ENCODE measurements at regions not wholly inside any gene's neighbourhood (a gene's known extent, or its start where the extent isn't known, plus 50 kb on each side); places are given as distances from the start of the nearest gene placed in this dataset.
"Not testable (repeated sequence)": the region's sequence is repeated elsewhere in the genome, so short reads cannot be mapped to it uniquely, and the experiment has no call there.

- no peak for DNase-seq (ENCODE audit: low read depth)
These were observed 60.5 kb downstream of the DSEL start for GRCh38 chr18:67455890-67456501.

DNA sequence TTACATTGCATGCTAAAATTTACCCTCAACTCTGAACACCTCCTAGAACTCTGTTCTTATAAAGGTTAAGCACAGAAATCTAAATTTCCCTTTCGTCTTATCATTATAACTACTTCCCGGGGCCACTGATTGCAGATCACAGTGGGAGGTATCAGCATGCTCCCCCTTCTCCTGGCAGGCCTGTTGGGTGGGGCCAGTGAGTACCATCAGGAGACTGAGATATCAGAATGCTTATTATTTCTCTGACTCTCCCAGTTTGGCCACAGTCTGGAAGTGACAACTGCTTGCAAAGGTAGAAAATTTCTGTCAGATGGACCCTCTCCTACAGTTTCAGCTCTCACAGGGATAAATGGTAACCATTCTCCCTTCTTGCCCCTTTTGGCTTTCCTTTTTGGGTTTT is 62.6 kb downstream of the DSEL start:
- DNase-seq (ENCODE audit: low read depth), result no peak

- DNase-seq (ENCODE audit: low read depth), result no peak
These were observed 64.6 kb downstream of the DSEL start for GRCh38 chr18:67451960-67452359.

GRCh38 chr18:67451101-67451500 is 65.4 kb downstream of the DSEL start:
- not testable (repeated sequence) for DNase-seq (ENCODE audit: low read depth)

- no peak for DNase-seq (ENCODE audit: low read depth)
These were observed 82.5 kb downstream of the DSEL start for GRCh38 chr18:67433971-67434370.

DNA sequence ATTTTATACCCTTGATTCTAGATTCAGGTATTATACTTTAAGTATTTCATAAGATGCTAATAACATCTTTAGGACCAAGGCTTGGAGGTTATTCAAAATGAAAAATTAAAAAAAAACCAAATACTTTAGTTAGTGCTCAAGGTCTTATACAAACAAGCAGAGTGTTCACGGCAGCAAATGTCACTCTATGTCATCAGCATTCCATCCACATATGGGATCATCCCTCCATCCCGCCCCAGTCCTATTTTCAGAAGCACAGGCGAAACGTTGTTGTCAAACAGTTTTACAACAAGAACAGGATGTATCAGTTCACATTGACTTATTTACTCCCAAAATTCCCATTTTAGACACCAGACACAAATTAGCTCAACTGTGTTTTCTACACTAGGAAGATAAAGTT is 83.7 kb downstream of the DSEL start:
- no peak for DNase-seq (ENCODE audit: low read depth)

- DNase-seq (ENCODE audit: low read depth), result no peak
These were observed 87.7 kb downstream of the DSEL start for GRCh38 chr18:67428805-67429204.

DNA sequence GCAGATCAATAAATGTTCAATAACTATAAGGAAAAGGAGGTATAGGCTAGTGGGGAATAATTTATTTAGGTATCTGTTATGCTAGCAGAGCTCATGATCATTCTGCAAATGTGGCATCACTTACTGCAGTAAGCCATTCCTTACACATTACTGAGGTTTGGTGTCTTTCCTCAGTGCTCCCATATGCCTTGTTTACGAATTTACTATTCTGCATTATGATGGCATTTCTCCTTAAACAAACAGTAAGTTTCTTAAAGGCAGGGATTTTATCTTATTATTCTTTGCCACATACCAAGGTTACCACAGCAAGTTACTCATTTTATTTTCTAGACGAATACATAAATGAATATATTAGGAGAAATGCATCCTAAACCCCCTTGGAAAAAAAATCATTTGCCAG is 88.4 kb downstream of the DSEL start:
- no peak for DNase-seq (ENCODE audit: low read depth)

GRCh38 chr18:67426486-67426885 is 90.0 kb downstream of the DSEL start:
- DNase-seq (ENCODE audit: low read depth), result no peak

GRCh38 chr18:67425672-67426071 is 90.8 kb downstream of the DSEL start:
- no peak for DNase-seq (ENCODE audit: low read depth)

GRCh38 chr18:67421651-67422050 is 94.9 kb downstream of the DSEL start:
- no peak for DNase-seq (ENCODE audit: low read depth)

DNA sequence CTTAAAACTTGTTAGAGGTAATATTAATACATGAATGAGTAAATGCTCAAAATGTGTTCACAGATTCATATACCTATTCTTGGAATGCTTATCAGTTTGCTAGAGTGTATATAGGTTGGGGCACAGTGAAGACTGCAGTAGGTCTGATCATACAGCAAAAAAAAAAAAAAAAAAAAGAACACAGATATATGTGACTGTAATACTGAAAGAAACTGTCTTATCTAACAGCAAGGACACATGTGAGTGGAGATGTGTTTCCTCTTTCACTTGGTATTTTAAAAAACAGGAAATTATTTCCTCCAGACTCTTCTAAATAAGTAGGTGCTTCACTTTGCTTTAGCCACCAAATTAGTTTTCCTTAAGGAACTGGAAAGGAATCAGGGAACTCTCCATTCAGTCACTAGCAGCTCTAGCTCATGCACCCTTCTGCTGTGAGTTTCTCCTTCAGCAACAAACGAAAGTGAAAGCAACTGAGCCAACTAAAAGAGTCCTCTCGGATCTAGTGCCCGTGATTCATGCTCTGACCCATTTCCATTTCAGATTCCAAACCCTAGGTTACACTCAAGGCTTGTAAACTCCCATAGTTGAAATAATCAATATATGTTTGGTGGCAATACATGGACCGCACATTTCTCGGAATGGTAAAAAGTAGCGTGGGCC is 98.5 kb downstream of the DSEL start:
- no peak for DNase-seq (ENCODE audit: low read depth)

GRCh38 chr18:67411116-67411515 is 105.4 kb downstream of the DSEL start:
- DNase-seq (ENCODE audit: low read depth), result no peak

- DNase-seq (ENCODE audit: low read depth), result no peak
These were observed 106.1 kb downstream of the DSEL start for GRCh38 chr18:67410075-67411070.

DNA sequence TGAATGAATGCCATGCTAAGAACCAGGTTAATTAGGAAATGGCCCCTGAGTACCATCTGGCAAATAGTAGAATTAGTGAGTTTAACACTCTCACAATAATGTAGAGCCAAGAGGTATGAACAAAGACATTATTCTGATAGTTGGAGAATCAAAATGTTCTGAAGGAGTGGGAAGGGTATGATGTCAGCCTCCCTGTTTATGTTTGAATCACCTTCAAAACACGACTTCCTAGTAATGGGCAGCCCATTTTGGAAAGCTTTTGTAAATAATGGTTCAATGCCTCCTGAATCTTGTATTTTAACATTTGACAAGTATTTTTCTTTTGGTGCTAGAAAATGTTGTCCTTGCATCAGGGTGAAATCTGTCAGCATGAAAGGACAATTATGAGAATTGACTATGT is 108.3 kb downstream of the DSEL start:
- DNase-seq (ENCODE audit: low read depth), result no peak

DNA sequence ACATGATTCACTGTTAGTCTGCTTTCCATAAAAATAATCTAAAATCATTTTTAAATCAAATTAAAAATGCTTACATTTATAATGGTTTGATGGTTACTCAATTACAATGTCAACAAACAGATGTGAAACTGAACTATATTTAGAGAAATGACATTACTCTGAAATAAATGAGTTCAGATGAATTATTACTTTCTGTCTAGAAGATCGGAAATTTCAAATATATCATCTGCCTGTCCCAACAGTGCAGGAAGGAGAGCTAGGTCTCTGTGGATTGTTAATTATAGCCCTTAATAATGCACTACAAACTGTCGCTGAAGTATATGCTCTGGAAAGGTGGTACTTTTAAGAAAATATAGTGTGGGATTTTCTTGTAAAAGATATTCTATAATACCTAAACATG is 109.8 kb downstream of the DSEL start:
- DNase-seq (ENCODE audit: low read depth), result no peak

DNA sequence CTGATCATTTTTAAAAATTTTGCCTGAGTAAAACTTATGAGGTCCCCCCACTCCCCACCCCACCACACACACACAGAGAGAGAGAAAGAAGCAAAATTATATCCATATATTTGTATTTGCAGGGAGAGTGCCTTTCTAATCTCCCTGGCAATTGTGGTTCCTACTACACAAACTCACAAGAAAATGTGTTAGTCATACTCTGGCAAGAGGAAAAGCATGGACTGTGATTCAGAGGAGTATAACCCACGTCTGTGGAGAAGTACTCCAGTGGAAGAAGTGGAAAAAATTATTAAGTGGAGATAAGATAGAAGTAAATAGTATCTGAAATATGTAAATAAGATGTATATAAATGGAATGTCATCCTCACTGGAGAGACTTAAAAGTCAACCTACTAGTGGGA is 114.0 kb downstream of the DSEL start:
- DNase-seq (ENCODE audit: low read depth), result no peak

- DNase-seq (ENCODE audit: low read depth), result no peak
These were observed 115.9 kb downstream of the DSEL start for GRCh38 chr18:67400502-67401117.

- no peak for DNase-seq (ENCODE audit: low read depth)
These were observed 130.5 kb downstream of the DSEL start for GRCh38 chr18:67386032-67386431.

DNA sequence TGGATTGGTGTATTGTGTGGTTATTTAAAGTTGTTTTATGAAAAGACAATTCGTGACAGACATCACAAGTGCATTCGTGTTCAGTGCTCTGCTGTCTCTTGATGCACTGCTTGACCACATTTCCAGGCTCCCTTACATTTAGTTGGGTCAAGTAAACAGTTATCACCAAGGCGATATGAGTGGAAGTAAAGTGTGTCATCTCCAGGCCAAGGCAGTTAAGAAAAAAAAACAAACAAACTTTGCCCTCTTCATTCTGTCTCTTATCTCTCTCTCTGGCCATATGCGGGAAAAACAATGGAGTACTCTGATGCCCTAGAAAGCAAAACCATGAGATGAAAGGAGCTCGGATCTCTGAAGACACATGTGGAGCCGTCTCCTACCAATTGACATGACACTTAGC is 131.1 kb downstream of the DSEL start:
- DNase-seq (ENCODE audit: low read depth), result no peak

GRCh38 chr18:67384057-67384456 is 132.5 kb downstream of the DSEL start:
- not testable (repeated sequence) for DNase-seq (ENCODE audit: low read depth)

DNA sequence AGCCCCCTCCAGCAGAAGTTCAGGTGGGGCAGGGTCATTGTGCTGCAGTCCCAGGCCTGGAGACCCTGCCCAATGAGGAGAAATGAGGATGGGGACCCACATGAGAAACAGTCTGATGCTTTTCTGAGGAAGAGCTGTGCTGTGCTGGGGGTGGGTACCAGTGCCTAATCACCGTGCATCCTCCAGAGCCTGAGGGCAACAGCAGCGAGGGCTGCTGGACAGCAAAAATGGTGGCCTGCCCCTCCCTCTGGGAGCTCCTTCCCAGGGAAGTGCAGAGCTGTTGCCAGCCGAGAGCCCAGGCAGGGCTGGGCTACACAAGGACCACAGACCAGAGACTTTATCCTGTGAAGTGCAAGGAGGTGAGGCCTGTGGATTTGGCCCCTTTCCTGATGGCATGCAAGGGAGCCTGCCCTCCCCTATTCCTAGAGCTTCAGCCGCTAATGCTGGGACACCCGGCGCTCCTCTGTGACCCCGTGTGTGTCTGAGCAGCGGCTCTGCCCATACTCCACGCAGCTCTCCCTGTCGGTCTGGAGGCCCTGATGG is 134.8 kb downstream of the DSEL start:
- DNase-seq (ENCODE audit: low read depth), result no peak
